ENCODE measurements at regions not wholly inside any gene's neighbourhood (a gene's known extent, or its start where the extent isn't known, plus 50 kb on each side); places are given as distances from the start of the nearest gene placed in this dataset.

DNA sequence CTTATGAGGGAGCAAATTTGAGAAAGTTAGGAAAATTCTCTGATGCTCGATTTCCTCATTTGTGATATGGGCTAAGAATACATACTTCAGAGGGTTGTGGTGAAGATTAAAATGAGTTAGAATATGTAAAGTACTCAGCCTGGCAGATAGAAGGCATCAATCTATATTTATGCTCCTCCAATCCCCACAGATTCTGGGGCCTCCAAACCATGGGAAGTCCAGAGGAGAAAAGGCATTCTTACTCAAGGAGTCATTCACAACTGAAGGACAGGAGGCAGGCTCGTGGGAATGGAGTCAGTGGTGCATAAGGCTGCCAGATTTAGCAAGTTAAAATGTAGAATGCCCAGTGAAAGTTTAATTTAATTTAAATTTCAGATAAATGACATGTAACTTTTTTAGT, 330.0 kb upstream of the POU3F1 start:
- H3K4me3 ChIP-seq = no peak overlapping the region
- no TSS peak for BruUV-seq (replicated peaks)
- H2AFZ ChIP-seq (ENCODE audit: low read depth, low read length) = no peak overlapping the region
- H3K4me2 ChIP-seq (ENCODE audit: insufficient read depth, low read length) = no peak overlapping the region
- H3K9me1 ChIP-seq (ENCODE audit: control insufficient read depth, insufficient read depth, low read length) = no peaks in the 10 kb centered on the region
- peaks cover 3% of the 10 kb centered on the region; the same call in 1 of the 2 replicates for H3K9me3 ChIP-seq (replicated peaks; ENCODE audit: control insufficient read depth, insufficient read depth, low read depth, low read length)
- no peaks in the 10 kb centered on the region for H3K79me2 ChIP-seq (ENCODE audit: control insufficient read depth, insufficient read depth, low read length)
- FAIRE-seq (no peak), DNase-seq (ENCODE audit: extremely low read depth in 1 of 4, low spot score in 3 of 4) (no peak), ATAC-seq (no peak)
- H3K27me3 ChIP-seq (ENCODE audit: control insufficient read depth in 2 of 2, insufficient read depth in 2 of 2, low read length in 2 of 2) = peaks cover 0 to 23% of the 10 kb centered on the region in 2 experiments; a peak in 4 of 5 replicates
- POLR2A ChIA-PET = no interaction called here
- H3K9ac ChIP-seq (ENCODE audit: insufficient read depth in 1 of 2, low read depth in 2 of 2, low read length in 2 of 2) = no peak overlapping the region
- H3K4me1 ChIP-seq (replicated peaks in 1 of 2; ENCODE audit: control insufficient read depth in 2 of 2, insufficient read depth in 2 of 2, low read length in 2 of 2) = no peaks in the 10 kb centered on the region
- intact Hi-C loops (cut with micrococcal nuclease) (no loop called here), in situ Hi-C loops (cut with MboI) (no loop called here)
- WGBS (ENCODE audit: insufficient coverage, low coverage, missing lambda C conversion rate) = 0% methylated on average over 2 of the region's 2 CpGs
- CTCF ChIA-PET (ENCODE audit: low intra/inter-chr PET ratio) = no interaction called here
- H3K36me3 ChIP-seq (ENCODE audit: control insufficient read depth, insufficient read depth, low read length) = no peaks in the 10 kb centered on the region
- no peak overlapping the region for H3K27ac ChIP-seq (ENCODE audit: extremely low read depth, low read depth, low read length)
- TF ChIP-seq, protein P1, sequence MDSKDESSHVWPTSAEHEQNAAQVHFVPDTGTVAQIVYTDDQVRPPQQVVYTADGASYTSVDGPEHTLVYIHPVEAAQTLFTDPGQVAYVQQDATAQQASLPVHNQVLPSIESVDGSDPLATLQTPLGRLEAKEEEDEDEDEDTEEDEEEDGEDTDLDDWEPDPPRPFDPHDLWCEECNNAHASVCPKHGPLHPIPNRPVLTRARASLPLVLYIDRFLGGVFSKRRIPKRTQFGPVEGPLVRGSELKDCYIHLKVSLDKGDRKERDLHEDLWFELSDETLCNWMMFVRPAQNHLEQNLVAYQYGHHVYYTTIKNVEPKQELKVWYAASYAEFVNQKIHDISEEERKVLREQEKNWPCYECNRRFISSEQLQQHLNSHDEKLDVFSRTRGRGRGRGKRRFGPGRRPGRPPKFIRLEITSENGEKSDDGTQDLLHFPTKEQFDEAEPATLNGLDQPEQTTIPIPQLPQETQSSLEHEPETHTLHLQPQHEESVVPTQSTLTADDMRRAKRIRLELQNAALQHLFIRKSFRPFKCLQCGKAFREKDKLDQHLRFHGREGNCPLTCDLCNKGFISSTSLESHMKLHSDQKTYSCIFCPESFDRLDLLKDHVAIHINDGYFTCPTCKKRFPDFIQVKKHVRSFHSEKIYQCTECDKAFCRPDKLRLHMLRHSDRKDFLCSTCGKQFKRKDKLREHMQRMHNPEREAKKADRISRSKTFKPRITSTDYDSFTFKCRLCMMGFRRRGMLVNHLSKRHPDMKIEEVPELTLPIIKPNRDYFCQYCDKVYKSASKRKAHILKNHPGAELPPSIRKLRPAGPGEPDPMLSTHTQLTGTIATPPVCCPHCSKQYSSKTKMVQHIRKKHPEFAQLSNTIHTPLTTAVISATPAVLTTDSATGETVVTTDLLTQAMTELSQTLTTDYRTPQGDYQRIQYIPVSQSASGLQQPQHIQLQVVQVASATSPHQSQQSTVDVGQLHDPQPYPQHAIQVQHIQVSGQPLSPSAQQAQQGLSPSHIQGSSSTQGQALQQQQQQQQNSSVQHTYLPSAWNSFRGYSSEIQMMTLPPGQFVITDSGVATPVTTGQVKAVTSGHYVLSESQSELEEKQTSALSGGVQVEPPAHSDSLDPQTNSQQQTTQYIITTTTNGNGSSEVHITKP (IDR thresholded peaks at IDR 0.05; ENCODE audit: partially characterized antibody) = no peak
- TF ChIP-seq TSC22D4 (tag; IDR thresholded peaks at IDR 0.05) (no peak), TCF7L2 (IDR thresholded peaks at IDR 0.05; ENCODE audit: low read depth, low read length) (no peak), SREBF2 (CRISPR knock-in tag; IDR thresholded peaks at IDR 0.05) (no peak), TCF3 (CRISPR knock-in tag; IDR thresholded peaks at IDR 0.05) (no peak), BCOR (IDR thresholded peaks at IDR 0.05) (no peak)
- no peaks in the 10 kb centered on the region for H4K20me1 ChIP-seq (replicated peaks; ENCODE audit: control insufficient read depth, insufficient read depth, low read length)

Measured in K562 (cell line).